GM19035 (cell line): ENCODE measurements at regions not wholly inside any gene's neighbourhood (a gene's known extent, or its start where the extent isn't known, plus 50 kb on each side); places are given as distances from the start of the nearest gene placed in this dataset.
A peak's percentile ranks its signal among the peaks of the same experiment; 100 is the strongest.

ENCODE experiments used
- ATAC-seq: cut with Tn5 transposase; IDR thresholded peaks from one replicate; pipeline ENCODE4 v1.9.1; 2021; ENCODE audit not compliant: unreplicated experiment

DNA sequence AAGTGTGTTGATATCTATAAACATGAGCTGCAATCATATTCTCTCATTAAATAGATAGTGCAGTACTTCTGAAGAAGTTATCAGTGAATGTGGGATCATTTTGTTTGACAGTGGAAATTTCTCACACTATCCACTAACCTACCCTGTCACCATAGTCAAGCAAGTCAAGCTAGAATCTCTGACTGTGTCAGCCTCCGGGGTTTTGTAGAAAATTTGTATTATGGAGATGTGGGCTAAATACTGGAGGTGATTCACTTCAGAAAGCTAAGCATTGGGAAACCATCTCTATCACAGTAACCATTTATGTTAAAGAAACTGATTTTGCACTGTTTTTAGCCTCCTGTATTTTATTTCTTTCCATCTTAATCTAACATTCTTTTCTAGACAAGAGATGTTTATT, 126.6 kb upstream of the CREB1 start:
- no peak for ATAC-seq

DNA sequence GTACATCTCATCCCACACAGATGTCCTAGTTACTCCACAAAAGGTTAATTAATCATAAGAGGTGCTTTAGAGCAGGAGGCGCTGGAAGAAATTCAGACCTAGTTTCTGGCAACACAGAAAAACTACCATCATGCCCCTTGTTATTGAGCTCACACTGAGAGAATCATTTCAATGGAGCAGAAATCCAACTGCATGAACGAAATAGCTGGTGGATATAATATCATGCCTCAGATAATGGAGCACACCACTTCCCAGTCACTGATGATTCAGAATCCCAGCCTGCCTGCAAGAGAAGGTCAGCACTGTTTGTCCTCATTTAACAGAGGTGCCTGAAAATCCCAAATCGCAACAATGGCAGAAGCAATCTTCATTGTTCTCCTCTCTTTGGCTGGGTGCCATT, 125.8 kb upstream of the CREB1 start:
- no peak for ATAC-seq

- ATAC-seq: no peak
These were observed 124.6 kb upstream of the CREB1 start for GRCh38 chr2:207405150-207405549.

- ATAC-seq: peak; percentile 94
These were observed 121.5 kb upstream of the CREB1 start for GRCh38 chr2:207408086-207408794.

GRCh38 chr2:207409517-207409916, 120.2 kb upstream of the CREB1 start:
- ATAC-seq: no peak

- no peak for ATAC-seq
These were observed 116.9 kb upstream of the CREB1 start for GRCh38 chr2:207412787-207413310.

GRCh38 chr2:207413376-207413907, 116.3 kb upstream of the CREB1 start:
- ATAC-seq: no peak

DNA sequence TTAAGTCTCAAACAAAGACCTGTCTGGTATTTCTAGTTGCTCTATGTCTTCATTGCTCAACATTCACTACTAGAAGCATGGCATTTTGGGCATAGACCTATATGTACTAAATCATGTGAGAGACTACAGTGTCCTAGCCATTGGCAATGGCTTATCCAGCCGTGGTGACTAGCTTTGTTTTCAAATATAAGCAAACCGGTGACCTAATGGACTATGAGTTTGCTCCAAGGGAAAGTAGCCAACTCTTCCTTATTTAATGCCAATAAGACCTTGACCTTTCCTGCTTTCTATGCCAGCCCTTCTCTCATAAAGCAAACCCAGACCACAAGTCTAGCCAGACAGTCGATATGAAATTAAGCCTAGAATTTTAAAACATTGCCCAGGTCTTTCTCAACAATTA, 113.7 kb upstream of the CREB1 start:
- ATAC-seq: no peak

DNA sequence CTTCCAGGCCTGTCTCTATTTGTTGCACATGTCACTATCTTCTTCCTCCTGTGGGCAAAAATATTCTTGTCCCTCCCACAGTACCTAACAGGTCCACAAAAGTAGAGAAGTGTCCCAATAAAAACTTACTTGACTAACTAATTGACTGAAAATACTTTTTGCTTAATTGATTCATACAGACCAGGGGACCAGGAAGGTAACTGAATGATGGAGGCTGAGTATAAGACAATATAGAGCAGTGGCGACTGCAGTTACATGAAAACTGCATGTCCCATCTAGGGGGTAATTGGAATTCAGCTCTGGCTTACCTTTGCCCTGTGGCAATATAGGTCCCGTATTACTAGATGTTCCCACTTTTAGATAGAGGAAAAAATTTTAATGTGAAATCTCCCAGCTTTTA, 112.9 kb upstream of the CREB1 start:
- no peak for ATAC-seq

DNA sequence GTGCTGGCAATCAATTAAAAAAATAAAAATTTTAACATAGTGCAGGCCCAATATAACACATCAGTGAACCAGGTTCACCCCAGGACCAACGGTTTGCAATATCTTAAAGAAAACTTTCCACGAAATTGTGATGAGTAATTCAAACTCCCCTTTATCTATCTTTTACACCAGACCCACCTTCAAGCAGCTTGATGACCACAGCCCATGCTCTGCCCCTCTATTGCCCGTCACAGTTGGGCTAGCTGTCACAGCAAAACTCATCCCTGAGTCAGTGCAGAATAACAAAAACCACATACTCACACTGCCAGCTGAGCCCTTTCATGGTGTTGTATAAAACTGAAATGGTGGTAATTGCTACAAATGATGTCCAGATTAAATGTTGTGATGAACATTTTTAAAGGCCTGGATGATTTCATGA, 112.5 kb upstream of the CREB1 start:
- ATAC-seq: no peak

- no peak for ATAC-seq
These were observed 111.3 kb upstream of the CREB1 start for GRCh38 chr2:207418419-207418818.

DNA sequence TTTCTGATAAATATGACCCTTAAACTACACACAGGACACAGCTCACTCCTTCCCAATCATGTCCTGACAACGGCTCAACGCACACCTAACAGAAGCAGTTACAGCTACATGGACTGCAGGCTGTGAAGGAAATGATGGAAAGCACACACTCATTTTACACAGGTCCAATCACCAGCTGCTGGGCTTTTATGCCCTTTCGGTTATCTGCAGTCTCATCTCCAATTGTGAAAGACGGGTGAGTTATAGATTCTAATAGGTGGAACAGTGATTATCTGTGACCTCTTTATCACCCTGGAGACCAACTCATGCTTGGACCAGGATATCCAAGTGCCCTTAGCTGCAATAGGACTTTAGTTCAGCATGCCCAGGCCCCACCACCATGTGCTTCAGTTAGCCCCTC, 110.4 kb upstream of the CREB1 start:
- no peak for ATAC-seq

DNA sequence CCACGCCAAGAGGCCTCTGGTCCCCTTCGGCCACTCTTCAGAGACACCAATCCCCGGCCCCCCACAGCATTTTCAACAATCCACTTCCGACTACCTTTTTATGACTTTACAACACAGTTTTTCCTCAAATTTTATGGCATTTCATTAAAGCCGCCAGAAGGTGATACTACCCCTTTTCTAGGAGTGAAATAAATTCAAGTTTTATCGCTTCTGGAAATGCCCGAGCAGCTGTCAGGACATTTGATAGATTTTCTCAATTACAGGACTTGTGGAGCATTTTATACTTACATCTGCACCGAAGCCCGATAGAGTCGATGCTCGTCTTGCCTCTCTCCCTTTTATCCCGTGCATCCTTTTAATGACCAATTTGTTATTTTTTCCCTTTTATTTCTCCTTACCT, 108.1 kb upstream of the CREB1 start:
- no peak for ATAC-seq

DNA sequence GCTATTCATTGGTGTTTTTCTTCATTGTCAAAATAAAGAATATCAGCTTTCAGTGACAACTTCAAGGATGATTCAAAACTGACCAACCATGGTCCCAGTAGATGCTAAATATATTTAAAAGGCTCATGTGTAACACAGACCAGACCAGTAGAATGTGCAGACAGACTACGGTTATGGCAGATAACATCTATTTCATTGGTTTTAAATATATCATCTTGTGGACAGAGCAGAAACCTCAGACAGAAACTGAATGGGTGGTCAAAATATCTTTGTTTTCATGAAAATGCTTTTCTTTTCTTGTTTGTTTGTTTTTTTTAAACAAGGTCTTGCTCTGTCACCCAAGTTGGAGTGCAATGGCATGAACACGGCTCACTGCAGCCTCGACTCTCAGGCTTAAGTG, 107.4 kb upstream of the CREB1 start:
- peak; percentile 57 for ATAC-seq

- peak; percentile 89 for ATAC-seq
These were observed 105.9 kb upstream of the CREB1 start for GRCh38 chr2:207423886-207424285.

- ATAC-seq: no peak
These were observed 101.8 kb upstream of the CREB1 start for GRCh38 chr2:207427986-207428385.

GRCh38 chr2:207428573-207428972, 101.2 kb upstream of the CREB1 start:
- no peak for ATAC-seq

DNA sequence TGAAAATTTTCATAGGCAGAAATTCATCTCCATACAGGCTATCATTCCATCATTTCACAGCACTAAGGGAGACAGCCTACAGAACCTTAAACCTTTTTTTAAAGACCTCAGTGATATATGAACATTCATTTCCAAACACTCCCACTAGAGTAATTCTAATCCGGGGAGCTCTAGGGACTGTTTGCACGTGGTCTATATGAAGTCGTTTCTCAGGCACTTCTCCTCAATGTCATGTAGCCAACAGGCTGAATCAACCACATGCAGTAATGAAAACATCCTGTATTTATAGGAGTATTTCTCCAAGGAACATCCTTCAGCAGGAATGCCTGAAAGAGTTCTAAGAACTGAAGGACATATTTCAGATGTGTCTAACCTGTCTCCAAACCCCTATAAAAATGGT, 97.3 kb upstream of the CREB1 start:
- no peak for ATAC-seq

DNA sequence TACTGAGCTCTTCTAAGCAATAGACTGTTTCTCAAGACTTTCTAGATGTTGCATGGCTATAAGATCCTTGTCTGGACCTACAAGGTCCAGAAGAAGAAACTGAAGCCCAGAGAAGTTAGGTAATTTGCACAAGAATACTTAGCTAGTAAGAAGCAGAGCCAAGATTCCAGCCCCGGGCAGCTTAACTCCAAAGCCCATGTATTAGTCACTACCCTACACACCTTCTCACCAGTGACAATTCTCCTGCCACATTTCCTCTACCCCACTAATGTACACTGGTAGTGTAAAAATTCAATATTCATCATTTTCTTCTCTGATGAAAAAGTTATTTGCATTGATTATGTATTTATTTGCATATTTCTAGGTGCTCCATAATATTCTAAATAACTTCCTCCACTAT, 95.5 kb upstream of the CREB1 start:
- no peak for ATAC-seq

DNA sequence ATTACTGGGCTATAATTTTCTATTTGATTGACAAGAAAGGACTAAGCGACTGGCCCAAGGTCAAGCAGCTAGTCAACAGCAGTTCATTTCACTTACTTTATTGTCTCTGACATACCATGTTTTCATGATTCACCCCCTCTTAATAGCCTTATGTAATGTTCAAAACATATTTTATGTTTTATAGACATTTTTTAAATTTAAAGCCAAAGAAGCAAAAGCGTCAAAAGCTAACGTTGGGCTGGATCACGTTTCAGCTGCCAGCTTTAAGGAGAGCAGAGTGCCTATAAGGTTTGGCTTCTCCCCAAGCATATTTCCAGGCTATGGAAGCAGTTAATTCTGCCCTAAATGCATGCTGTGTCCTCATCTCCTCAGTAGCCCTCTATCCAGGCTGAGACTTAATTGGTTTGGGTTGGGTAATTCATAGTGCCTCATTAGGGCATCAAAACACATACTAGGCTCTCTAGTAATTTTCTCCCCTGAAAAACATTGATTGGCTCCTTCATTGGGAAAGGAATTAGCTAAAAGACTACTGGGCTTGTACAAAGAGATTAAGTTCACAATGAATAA, 94.8 kb upstream of the CREB1 start:
- ATAC-seq: no peak

DNA sequence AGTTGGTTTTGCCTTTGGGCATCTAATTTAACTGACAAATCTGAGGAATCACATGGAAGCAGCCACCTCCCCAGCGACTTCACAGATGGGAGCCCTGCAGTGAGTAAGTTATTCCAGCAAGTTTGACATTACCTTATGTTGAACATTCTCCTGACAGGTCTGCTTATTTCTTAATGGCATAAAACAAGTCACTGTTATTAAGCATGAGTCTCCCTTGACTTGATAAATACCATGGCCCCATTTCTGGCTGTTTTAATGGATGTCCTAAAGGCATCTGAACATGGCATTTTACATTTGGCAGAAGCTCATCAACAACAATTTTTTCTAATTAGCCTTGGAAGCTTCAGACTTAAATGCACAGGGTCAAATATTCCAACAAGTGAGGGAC, 92.6 kb upstream of the CREB1 start:
- ATAC-seq: no peak

DNA sequence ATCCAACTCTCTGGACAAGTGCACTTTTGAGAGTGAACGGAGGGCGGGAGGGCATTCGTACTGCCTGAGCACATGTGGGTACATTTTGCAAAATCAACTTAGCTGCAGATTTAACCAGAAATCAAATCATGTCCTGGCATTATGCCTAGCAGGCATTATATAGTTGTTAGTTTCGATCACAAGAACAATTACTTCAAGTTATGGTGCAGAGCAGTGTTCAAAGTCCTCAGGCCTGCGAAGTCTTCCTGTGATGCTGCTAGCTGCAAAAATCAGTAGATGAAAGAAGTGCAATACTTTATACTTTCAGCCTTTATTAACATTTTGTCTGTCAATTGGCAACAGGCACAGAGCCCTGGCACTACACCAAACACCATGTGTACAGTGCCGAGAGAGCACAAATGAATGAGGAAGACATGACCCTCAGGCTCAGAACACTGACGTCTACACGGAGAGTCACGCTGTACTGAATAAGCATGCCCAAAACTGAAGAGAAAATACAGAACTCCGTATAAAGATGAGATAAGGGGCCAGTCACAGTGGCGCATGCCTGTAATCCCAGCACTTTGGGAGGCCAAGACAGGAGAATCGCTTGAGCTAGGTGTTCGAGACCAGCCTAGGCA, 92.1 kb upstream of the CREB1 start:
- ATAC-seq: no peak
